GM12878 (cell line): ENCODE measurements at regions not wholly inside any gene's neighbourhood (a gene's known extent, or its start where the extent isn't known, plus 50 kb on each side); places are given as distances from the start of the nearest gene placed in this dataset.

Experiments
- CBFB ChIP-seq: IDR thresholded peaks from 2 replicates; pipeline ENCODE4 v1.6.1; 2016; ENCODE audit warnings: antibody characterized with exemption, low read depth
- EP300 ChIP-seq, 2 experiments: fragments of 150-350 bp in 1 of 2; IDR thresholded peaks; 2 replicates each; pipeline ENCODE4 v1.6.1; 2011 to 2012; ENCODE audit warnings: low read depth in 2 of 2, low read length in 2 of 2, borderline replicate concordance in 1 of 2, improper control_type of control experiment in 1 of 2, inconsistent platforms in 1 of 2; ENCODE audit not compliant: control insufficient read depth in 1 of 2
- EZH2 ChIP-seq: IDR thresholded peaks from 2 replicates; pipeline ENCODE4 v1.6.1; 2012; ENCODE audit warnings: low read depth, mild to moderate bottlenecking, control low read depth, inconsistent platforms, low read length, borderline replicate concordance; ENCODE audit not compliant: control insufficient read depth
- GABPA ChIP-seq: IDR thresholded peaks from 2 replicates; pipeline ENCODE4 v1.6.1; 2014; ENCODE audit warnings: antibody characterized with exemption, low read depth, mild to moderate bottlenecking, inconsistent platforms
- NFYB ChIP-seq: IDR thresholded peaks from 2 replicates; pipeline ENCODE4 v1.6.1; 2011; ENCODE audit warnings: low read depth, mild to moderate bottlenecking, low read length, improper control_type of control experiment, moderate library complexity; ENCODE audit not compliant: insufficient read depth
- POLR2AphosphoS5 ChIP-seq: IDR thresholded peaks from 2 replicates; pipeline ENCODE4 v1.6.1; 2011; ENCODE audit warnings: mild to moderate bottlenecking, low read length, inconsistent platforms
- TCF7 ChIP-seq: IDR thresholded peaks from 2 replicates; pipeline ENCODE4 v1.6.1; 2014; ENCODE audit warnings: antibody characterized with exemption, borderline replicate concordance
- YY1 ChIP-seq: IDR thresholded peaks from 2 replicates; pipeline ENCODE4 v1.6.1; 2011; ENCODE audit warnings: low read depth, mild to moderate bottlenecking, low read length
- TF ChIP-seq, protein P1 (sequence below): IDR thresholded peaks from 2 replicates; pipeline ENCODE4 v1.6.1; 2012; ENCODE audit warnings: mild to moderate bottlenecking, low read depth, low read length
- TF ChIP-seq, protein P2 (sequence below), 3 experiments: IDR thresholded peaks in 2 of 3; conservative IDR thresholded peaks in 1 of 3; 2 replicates each; pipeline ENCODE4 v1.5.1; 2011; ENCODE audit warnings: low read depth in 3 of 3, low read length in 3 of 3, mild to moderate bottlenecking in 3 of 3, control low read depth in 2 of 3, moderate library complexity in 2 of 3, inconsistent platforms in 1 of 3, mixed read lengths in 1 of 3; ENCODE audit not compliant: control insufficient read depth in 2 of 3, insufficient read depth in 1 of 3; ENCODE audit errors: extremely low read depth in 1 of 3

DNA sequence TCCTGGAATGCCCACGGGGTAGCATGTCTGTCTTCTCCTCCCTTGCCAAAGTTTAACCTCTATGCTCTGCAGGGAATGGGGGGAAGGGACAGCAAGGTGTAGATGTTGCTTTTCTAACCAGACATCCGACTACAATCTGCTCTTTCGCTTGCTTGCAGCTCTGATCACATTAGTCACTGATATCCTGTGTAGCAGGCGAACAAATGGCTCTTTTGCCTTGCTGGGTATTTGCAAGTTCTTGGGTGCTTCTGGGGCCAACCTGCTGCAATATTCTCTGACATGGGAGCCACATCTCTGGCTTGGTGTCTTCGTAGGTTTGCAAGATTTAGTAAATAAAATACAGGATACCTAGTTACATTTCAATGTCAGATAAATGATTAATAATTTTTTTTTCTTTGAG lies 190.0 kb downstream of the ASB1 start:
- TF ChIP-seq, protein P1, sequence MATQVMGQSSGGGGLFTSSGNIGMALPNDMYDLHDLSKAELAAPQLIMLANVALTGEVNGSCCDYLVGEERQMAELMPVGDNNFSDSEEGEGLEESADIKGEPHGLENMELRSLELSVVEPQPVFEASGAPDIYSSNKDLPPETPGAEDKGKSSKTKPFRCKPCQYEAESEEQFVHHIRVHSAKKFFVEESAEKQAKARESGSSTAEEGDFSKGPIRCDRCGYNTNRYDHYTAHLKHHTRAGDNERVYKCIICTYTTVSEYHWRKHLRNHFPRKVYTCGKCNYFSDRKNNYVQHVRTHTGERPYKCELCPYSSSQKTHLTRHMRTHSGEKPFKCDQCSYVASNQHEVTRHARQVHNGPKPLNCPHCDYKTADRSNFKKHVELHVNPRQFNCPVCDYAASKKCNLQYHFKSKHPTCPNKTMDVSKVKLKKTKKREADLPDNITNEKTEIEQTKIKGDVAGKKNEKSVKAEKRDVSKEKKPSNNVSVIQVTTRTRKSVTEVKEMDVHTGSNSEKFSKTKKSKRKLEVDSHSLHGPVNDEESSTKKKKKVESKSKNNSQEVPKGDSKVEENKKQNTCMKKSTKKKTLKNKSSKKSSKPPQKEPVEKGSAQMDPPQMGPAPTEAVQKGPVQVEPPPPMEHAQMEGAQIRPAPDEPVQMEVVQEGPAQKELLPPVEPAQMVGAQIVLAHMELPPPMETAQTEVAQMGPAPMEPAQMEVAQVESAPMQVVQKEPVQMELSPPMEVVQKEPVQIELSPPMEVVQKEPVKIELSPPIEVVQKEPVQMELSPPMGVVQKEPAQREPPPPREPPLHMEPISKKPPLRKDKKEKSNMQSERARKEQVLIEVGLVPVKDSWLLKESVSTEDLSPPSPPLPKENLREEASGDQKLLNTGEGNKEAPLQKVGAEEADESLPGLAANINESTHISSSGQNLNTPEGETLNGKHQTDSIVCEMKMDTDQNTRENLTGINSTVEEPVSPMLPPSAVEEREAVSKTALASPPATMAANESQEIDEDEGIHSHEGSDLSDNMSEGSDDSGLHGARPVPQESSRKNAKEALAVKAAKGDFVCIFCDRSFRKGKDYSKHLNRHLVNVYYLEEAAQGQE: no peak
- TF ChIP-seq TCF7 (no peak), YY1 (no peak), GABPA (no peak), NFYB (no peak), POLR2AphosphoS5 (no peak), EP300 (IDR thresholded peaks at IDR 0.05; ENCODE audit: borderline replicate concordance in 1 of 2, control insufficient read depth in 1 of 2, low read depth in 2 of 2, low read length in 2 of 2) (no peak), EZH2 (no peak), CBFB (no peak)
- TF ChIP-seq, protein P2, sequence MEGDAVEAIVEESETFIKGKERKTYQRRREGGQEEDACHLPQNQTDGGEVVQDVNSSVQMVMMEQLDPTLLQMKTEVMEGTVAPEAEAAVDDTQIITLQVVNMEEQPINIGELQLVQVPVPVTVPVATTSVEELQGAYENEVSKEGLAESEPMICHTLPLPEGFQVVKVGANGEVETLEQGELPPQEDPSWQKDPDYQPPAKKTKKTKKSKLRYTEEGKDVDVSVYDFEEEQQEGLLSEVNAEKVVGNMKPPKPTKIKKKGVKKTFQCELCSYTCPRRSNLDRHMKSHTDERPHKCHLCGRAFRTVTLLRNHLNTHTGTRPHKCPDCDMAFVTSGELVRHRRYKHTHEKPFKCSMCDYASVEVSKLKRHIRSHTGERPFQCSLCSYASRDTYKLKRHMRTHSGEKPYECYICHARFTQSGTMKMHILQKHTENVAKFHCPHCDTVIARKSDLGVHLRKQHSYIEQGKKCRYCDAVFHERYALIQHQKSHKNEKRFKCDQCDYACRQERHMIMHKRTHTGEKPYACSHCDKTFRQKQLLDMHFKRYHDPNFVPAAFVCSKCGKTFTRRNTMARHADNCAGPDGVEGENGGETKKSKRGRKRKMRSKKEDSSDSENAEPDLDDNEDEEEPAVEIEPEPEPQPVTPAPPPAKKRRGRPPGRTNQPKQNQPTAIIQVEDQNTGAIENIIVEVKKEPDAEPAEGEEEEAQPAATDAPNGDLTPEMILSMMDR (IDR thresholded peaks at IDR 0.05 in 2 of 3, conservative IDR thresholded peaks at IDR 0.05 in 1 of 3; ENCODE audit: control insufficient read depth in 2 of 3, extremely low read depth in 1 of 3, insufficient read depth in 1 of 3, low read depth in 3 of 3, low read length in 3 of 3): no peak
